Karpas-422 (cell line): ENCODE measurements at regions not wholly inside any gene's neighbourhood (a gene's known extent, or its start where the extent isn't known, plus 50 kb on each side); places are given as distances from the start of the nearest gene placed in this dataset.
"Not testable (repeated sequence)": the region's sequence is repeated elsewhere in the genome, so short reads cannot be mapped to it uniquely, and the experiment has no call there.

Source experiments
- DNase-seq: peaks from one replicate; pipeline ENCODE4 v3.0.0-alpha.2; 2015
- H2AFZ ChIP-seq: fragments of 200-600 bp; sonication (generic); 2 replicates; pipeline ENCODE4 v1.6.1; 2014; ENCODE audit warnings: antibody characterized with exemption, low read length, mixed read lengths
- H3K27ac ChIP-seq: fragments of 200-600 bp; sonication (generic); 2 replicates; pipeline ENCODE4 v1.5.1; 2014; ENCODE audit warnings: mild to moderate bottlenecking, low read length, moderate library complexity
- H3K27me3 ChIP-seq: fragments of 200-600 bp; sonication (generic); 2 replicates; pipeline ENCODE4 v1.6.1; 2014; ENCODE audit warnings: low read length, mixed read lengths
- H3K36me3 ChIP-seq: fragments of 200-600 bp; sonication (generic); 2 replicates; pipeline ENCODE4 v1.6.1; 2014; ENCODE audit warnings: low read length, mixed read lengths; ENCODE audit not compliant: insufficient read depth
- H3K4me1 ChIP-seq: fragments of 200-600 bp; sonication (generic); 2 replicates; pipeline ENCODE4 v1.6.1; 2014; ENCODE audit warnings: mild to moderate bottlenecking, low read length, mixed read lengths
- H3K4me2 ChIP-seq: fragments of 200-600 bp; sonication (generic); 2 replicates; pipeline ENCODE4 v1.6.1; 2014; ENCODE audit warnings: low read length, low read depth, mild to moderate bottlenecking; ENCODE audit not compliant: poor library complexity, severe bottlenecking
- H3K4me3 ChIP-seq: fragments of 200-600 bp; sonication (generic); 2 replicates; pipeline ENCODE4 v1.5.1; 2014; ENCODE audit warnings: mild to moderate bottlenecking, antibody characterized with exemption, low read length, mixed read lengths
- H3K79me2 ChIP-seq: fragments of 200-600 bp; sonication (generic); 2 replicates; pipeline ENCODE4 v1.6.1; 2014; ENCODE audit warnings: mild to moderate bottlenecking, low read length, mixed read lengths
- H3K9ac ChIP-seq: fragments of 200-600 bp; sonication (generic); 2 replicates; pipeline ENCODE4 v1.6.0; 2014; ENCODE audit warnings: low read length
- H3K9me2 ChIP-seq: fragments of 200-600 bp; sonication (generic), shearing (Covaris generic); replicated peaks from 2 replicates; pipeline ENCODE4 v1.6.0; 2014; ENCODE audit warnings: mild to moderate bottlenecking, low read length, moderate library complexity; ENCODE audit not compliant: insufficient read depth
- H3K9me3 ChIP-seq: fragments of 300-700, 200-600 bp; sonication (generic); 2 replicates; pipeline ENCODE4 v1.6.1; 2014; ENCODE audit warnings: low read length, mixed read lengths
- H4K20me1 ChIP-seq: fragments of 200-600 bp; sonication (generic); 2 replicates; pipeline ENCODE4 v1.6.1; 2014; ENCODE audit warnings: mild to moderate bottlenecking, antibody characterized with exemption, low read length, low read depth; ENCODE audit not compliant: insufficient read depth

DNA sequence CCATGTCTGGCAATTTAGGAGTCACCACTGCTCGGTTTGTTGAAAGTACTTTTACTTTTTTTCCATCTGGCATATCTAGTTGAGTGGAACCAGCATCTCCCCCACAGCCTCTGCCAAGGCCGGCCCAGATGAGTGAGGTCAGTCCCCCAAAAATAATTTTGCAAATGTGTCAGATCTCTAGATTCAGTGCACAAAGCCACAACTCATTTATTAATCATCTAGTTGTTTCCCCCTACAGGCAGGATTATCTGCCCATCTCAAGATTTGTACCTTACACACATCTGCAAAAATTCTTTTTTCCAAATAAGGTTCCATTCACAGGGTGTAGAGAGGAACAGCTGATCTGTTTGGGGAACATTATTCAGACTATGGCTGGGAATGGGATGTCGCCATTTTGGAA lies 174.0 kb upstream of the MXRA5 start:
- Histone ChIP-seq H3K27me3 (no peaks in the 10 kb centered on the region), H3K4me3 (no peak overlapping the region), H3K4me1 (no peaks in the 10 kb centered on the region), H3K27ac (no peak overlapping the region), H3K79me2 (no peaks in the 10 kb centered on the region), H3K36me3 (no peaks in the 10 kb centered on the region), H4K20me1 (no peaks in the 10 kb centered on the region), H3K9me2 (no peaks in the 10 kb centered on the region), H3K9me3 (no peaks in the 10 kb centered on the region), H3K9ac (no peak overlapping the region), H2AFZ (no peak overlapping the region), H3K4me2 (no peak overlapping the region)
- no peak for DNase-seq

DNA sequence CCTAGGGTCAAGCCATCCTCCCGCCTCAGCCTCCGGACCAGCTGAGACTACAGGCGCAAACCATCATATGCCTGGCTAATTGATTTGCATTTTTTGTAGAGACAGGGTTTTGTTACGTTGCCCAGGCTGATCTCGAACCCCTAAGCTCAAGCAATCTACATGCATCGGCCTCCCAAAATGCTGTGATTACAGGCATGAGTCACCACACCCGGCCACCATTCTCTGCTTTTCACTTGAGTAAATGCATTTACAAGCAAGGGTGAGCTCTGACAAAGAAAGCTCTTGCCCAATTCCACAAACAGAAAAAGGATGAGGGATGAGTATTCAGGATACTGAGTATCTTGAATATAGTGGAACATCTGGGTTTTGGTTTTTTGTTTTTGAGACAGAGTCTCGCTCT lies 172.9 kb upstream of the MXRA5 start:
- not testable (repeated sequence) for H3K36me3 ChIP-seq, H3K9me2 ChIP-seq, H3K4me3 ChIP-seq, H3K79me2 ChIP-seq, H3K9me3 ChIP-seq, H3K27ac ChIP-seq, DNase-seq, H2AFZ ChIP-seq, H3K4me1 ChIP-seq, H3K9ac ChIP-seq, H3K27me3 ChIP-seq, H4K20me1 ChIP-seq, H3K4me2 ChIP-seq

DNA sequence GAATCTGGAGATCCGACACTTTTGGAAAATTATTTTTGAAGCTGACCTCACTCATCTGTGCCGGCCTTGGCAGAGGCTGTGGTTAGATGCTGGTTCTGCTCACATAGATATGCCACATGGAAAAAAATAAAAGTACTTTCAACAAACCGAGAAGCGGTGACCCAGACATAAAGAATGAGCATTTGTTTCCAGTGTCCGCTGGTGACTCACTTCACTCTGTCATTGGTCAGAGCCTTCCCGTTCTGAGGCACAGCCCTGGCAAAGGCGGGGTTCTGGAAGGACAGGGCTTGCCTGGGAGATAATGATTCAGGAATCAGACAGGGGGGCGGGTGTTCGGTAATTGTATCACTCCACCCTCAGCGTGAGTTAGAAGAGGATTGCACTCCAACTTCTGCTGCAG lies 172.4 kb upstream of the MXRA5 start:
- no peak overlapping the region for H3K4me2 ChIP-seq
- H3K79me2 ChIP-seq: no peaks in the 10 kb centered on the region

GRCh38 chrX:3516051-3516541 lies 169.6 kb upstream of the MXRA5 start:
- H3K9me3 ChIP-seq: no peaks in the 10 kb centered on the region
- no peak for DNase-seq
- H3K4me1 ChIP-seq: no peaks in the 10 kb centered on the region
- no peak overlapping the region for H3K4me3 ChIP-seq
- H2AFZ ChIP-seq: no peak overlapping the region
- H3K36me3 ChIP-seq: no peaks in the 10 kb centered on the region
- H4K20me1 ChIP-seq: no peaks in the 10 kb centered on the region
- H3K9me2 ChIP-seq: no peaks in the 10 kb centered on the region
- no peak overlapping the region for H3K27ac ChIP-seq
- H3K27me3 ChIP-seq: no peaks in the 10 kb centered on the region
- H3K79me2 ChIP-seq: no peaks in the 10 kb centered on the region
- no peak overlapping the region for H3K4me2 ChIP-seq
- H3K9ac ChIP-seq: no peak overlapping the region

More for the DNA sequence above, 172.4 kb upstream of the MXRA5 start:
- H4K20me1 ChIP-seq: no peaks in the 10 kb centered on the region
- no peak overlapping the region for H3K4me3 ChIP-seq
- no peak overlapping the region for H2AFZ ChIP-seq
- H3K9me3 ChIP-seq: no peaks in the 10 kb centered on the region
- H3K36me3 ChIP-seq: no peaks in the 10 kb centered on the region
- no peak overlapping the region for H3K27ac ChIP-seq
- no peaks in the 10 kb centered on the region for H3K9me2 ChIP-seq
- no peaks in the 10 kb centered on the region for H3K27me3 ChIP-seq
- no peaks in the 10 kb centered on the region for H3K4me1 ChIP-seq
- H3K9ac ChIP-seq: no peak overlapping the region
- no peak for DNase-seq

DNA sequence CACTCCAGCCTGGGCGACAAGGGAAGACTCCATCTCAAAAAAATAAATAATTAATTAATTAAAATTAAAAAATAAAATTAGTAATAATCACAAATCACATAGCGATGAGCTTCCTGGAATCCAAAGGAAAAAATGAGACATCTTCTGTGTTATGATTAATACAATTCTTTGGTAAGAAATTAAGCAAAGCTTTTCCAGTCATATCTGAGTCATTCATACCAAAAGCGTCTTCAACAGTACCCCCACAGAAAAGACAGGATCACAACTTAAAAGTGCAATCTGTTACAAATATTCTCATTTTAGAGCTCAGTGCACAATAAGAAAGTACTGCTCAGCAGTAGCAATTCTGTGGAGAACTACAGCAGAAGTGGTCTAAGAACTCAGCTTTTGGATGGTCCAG lies 168.5 kb upstream of the MXRA5 start:
- Histone ChIP-seq H3K4me1 (no peaks in the 10 kb centered on the region), H3K79me2 (no peaks in the 10 kb centered on the region), H3K9me2 (no peaks in the 10 kb centered on the region), H3K9me3 (no peaks in the 10 kb centered on the region), H3K9ac (no peak overlapping the region), H3K4me3 (no peak overlapping the region), H3K4me2 (no peak overlapping the region), H3K27me3 (no peaks in the 10 kb centered on the region), H4K20me1 (no peaks in the 10 kb centered on the region), H3K36me3 (no peaks in the 10 kb centered on the region), H3K27ac (no peak overlapping the region), H2AFZ (no peak overlapping the region)
- no peak for DNase-seq

- not testable (repeated sequence) for H3K4me1 ChIP-seq, H4K20me1 ChIP-seq, H3K27me3 ChIP-seq, H3K9me3 ChIP-seq, H2AFZ ChIP-seq, H3K27ac ChIP-seq, H3K36me3 ChIP-seq, H3K4me3 ChIP-seq, H3K4me2 ChIP-seq, H3K79me2 ChIP-seq, H3K9me2 ChIP-seq, H3K9ac ChIP-seq
- DNase-seq: peak; percentile 57
Measured at GRCh38 chrX:3512150-3512549, 165.7 kb upstream of the MXRA5 start.

DNA sequence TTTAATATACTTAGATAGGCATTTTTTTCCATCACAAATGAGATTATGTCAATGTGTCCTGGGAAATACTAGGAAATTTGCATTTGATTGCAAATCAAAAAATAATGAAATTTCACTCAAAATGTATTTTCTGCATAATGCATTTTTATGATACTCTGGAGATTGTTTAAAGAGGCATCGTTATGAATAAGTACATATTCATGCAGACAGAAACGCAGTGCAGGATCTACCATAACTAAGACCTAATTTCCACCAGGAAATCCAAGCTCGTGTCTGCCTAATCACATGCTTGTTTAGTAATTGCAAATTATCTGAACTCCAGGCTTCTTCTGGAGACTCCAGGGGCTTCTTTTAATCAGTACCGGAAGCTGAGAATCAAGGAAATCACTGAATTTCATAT lies 163.5 kb upstream of the MXRA5 start:
- Histone ChIP-seq H4K20me1 (no peaks in the 10 kb centered on the region), H3K9me3 (no peaks in the 10 kb centered on the region), H3K27me3 (no peaks in the 10 kb centered on the region), H3K4me1 (no peaks in the 10 kb centered on the region), H3K4me3 (no peak overlapping the region), H3K36me3 (no peaks in the 10 kb centered on the region), H3K4me2 (no peak overlapping the region), H3K9ac (no peak overlapping the region), H2AFZ (no peak overlapping the region), H3K79me2 (no peaks in the 10 kb centered on the region), H3K9me2 (no peaks in the 10 kb centered on the region), H3K27ac (no peak overlapping the region)
- no peak for DNase-seq

GRCh38 chrX:3504916-3505315 lies 158.5 kb upstream of the MXRA5 start:
- Histone ChIP-seq H3K4me1 (no peaks in the 10 kb centered on the region), H3K9me3 (no peaks in the 10 kb centered on the region), H3K27ac (no peak overlapping the region), H2AFZ (no peak overlapping the region), H3K9ac (no peak overlapping the region), H3K9me2 (no peaks in the 10 kb centered on the region), H3K4me2 (no peak overlapping the region), H3K36me3 (no peaks in the 10 kb centered on the region), H3K27me3 (no peaks in the 10 kb centered on the region), H4K20me1 (no peaks in the 10 kb centered on the region), H3K79me2 (no peaks in the 10 kb centered on the region), H3K4me3 (no peak overlapping the region)
- no peak for DNase-seq
